DND-41 (cell line): ENCODE measurements at regions not wholly inside any gene's neighbourhood (a gene's known extent, or its start where the extent isn't known, plus 50 kb on each side); places are given as distances from the start of the nearest gene placed in this dataset.

ENCODE experiments used
- ATAC-seq: fragments of 200-7000 bp; cut with Tn5 transposase; 3 replicates; pipeline ENCODE4 v1.9.1; 2021; ENCODE audit warnings: low read depth; ENCODE audit not compliant: insufficient read depth
- DNase-seq: peaks from one replicate; pipeline ENCODE4 v3.0.0-alpha.2; 2020
- H2AFZ ChIP-seq: 2 replicates; pipeline ENCODE4 v1.6.0; 2012; ENCODE audit warnings: low read depth, low read length
- H3K27ac ChIP-seq: 2 replicates; pipeline ENCODE4 v1.5.1; 2012; ENCODE audit warnings: low read length, inconsistent platforms
- H3K27me3 ChIP-seq: fragments of 200-600 bp; sonication (generic); 2 replicates; pipeline ENCODE4 v1.6.0; 2012; ENCODE audit warnings: low read length, mild to moderate bottlenecking, inconsistent platforms; ENCODE audit not compliant: insufficient read depth, poor library complexity
- H3K36me3 ChIP-seq: 2 replicates; pipeline ENCODE4 v1.5.1; 2012; ENCODE audit warnings: low read length, inconsistent platforms; ENCODE audit not compliant: insufficient read depth
- H3K4me1 ChIP-seq: 2 replicates; pipeline ENCODE4 v1.5.1; 2012; ENCODE audit warnings: mild to moderate bottlenecking, low read length; ENCODE audit not compliant: insufficient read depth
- H3K4me2 ChIP-seq: 2 replicates; pipeline ENCODE4 v1.6.0; 2012; ENCODE audit warnings: mild to moderate bottlenecking, moderate library complexity, low read length, inconsistent platforms; ENCODE audit not compliant: insufficient read depth
- H3K4me3 ChIP-seq, 2 experiments: fragments of 200-600 bp in 1 of 2; shearing (Covaris generic) in 1 of 2; 2 replicates each; pipeline ENCODE4 v1.5.1; 2012 to 2016; ENCODE audit warnings: inconsistent platforms in 2 of 2, low read length in 2 of 2, mild to moderate bottlenecking in 2 of 2, low read depth in 1 of 2, moderate library complexity in 1 of 2
- H3K79me2 ChIP-seq: 2 replicates; pipeline ENCODE4 v1.6.0; 2012; ENCODE audit warnings: low read length, inconsistent platforms; ENCODE audit not compliant: insufficient read depth
- H3K9ac ChIP-seq: 2 replicates; pipeline ENCODE4 v1.6.0; 2012; ENCODE audit warnings: low read depth, mild to moderate bottlenecking, inconsistent platforms, low read length, moderate library complexity
- H3K9me3 ChIP-seq: 2 replicates; pipeline ENCODE4 v1.5.1; 2012; ENCODE audit warnings: low read length, moderate library complexity, mild to moderate bottlenecking, inconsistent platforms; ENCODE audit not compliant: insufficient read depth, severe bottlenecking
- H4K20me1 ChIP-seq: 2 replicates; pipeline ENCODE4 v1.6.0; 2012; ENCODE audit warnings: low read length; ENCODE audit not compliant: insufficient read depth
- EZH2 ChIP-seq: IDR thresholded peaks from 3 replicates; pipeline ENCODE4 v1.6.1; 2012; ENCODE audit warnings: borderline replicate concordance, low read depth, mild to moderate bottlenecking, moderate library complexity, low read length, inconsistent platforms; ENCODE audit not compliant: severe bottlenecking
- TF ChIP-seq, protein P1 (sequence below): IDR thresholded peaks from 2 replicates; pipeline ENCODE4 v1.5.1; 2012; ENCODE audit warnings: borderline replicate concordance, low read length, moderate library complexity, mild to moderate bottlenecking; ENCODE audit not compliant: poor library complexity, severe bottlenecking; ENCODE audit errors: extremely low read depth

DNA sequence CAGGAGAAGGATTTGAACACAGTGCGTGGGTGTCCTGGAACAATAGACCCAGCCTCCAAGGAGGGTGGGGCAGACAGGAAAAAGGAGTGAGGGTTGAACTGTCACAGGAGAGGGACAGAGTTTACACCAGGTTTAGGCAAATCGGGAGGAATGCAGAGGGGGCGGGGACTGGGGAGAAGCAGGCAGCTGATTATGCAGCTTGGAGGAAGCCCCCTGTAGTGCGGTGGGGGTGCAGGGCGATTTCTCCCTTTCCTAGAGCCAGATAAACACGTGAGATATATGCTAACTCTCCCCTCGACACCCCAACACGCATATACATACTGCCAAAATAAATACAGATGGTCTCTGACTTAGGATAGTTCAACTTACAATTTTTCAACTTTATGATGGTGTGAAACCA lies 108.6 kb upstream of the PRR20G start:
- no peaks in the 10 kb centered on the region for H3K27me3 ChIP-seq
- no peaks in the 10 kb centered on the region for H4K20me1 ChIP-seq

GRCh38 chr3:127395663-127396355 lies 108.0 kb upstream of the PRR20G start:
- Histone ChIP-seq H4K20me1 (no peaks in the 10 kb centered on the region), H3K4me1 (no peaks in the 10 kb centered on the region), H3K4me2 (no peak overlapping the region), H3K36me3 (no peaks in the 10 kb centered on the region), H3K27ac (no peak overlapping the region), H2AFZ (no peak overlapping the region), H3K9ac (no peak overlapping the region), H3K27me3 (no peaks in the 10 kb centered on the region), H3K9me3 (no peaks in the 10 kb centered on the region), H3K4me3 (no peak overlapping the region), H3K79me2 (no peaks in the 10 kb centered on the region)
- no peak for ATAC-seq
- TF ChIP-seq, protein P1, sequence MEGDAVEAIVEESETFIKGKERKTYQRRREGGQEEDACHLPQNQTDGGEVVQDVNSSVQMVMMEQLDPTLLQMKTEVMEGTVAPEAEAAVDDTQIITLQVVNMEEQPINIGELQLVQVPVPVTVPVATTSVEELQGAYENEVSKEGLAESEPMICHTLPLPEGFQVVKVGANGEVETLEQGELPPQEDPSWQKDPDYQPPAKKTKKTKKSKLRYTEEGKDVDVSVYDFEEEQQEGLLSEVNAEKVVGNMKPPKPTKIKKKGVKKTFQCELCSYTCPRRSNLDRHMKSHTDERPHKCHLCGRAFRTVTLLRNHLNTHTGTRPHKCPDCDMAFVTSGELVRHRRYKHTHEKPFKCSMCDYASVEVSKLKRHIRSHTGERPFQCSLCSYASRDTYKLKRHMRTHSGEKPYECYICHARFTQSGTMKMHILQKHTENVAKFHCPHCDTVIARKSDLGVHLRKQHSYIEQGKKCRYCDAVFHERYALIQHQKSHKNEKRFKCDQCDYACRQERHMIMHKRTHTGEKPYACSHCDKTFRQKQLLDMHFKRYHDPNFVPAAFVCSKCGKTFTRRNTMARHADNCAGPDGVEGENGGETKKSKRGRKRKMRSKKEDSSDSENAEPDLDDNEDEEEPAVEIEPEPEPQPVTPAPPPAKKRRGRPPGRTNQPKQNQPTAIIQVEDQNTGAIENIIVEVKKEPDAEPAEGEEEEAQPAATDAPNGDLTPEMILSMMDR, result no peak
- no peak for TF ChIP-seq EZH2
- no peak for DNase-seq

More for the DNA sequence above, 108.6 kb upstream of the PRR20G start:
- Histone ChIP-seq H2AFZ (no peak overlapping the region), H3K36me3 (no peaks in the 10 kb centered on the region), H3K27ac (no peak overlapping the region), H3K9me3 (no peaks in the 10 kb centered on the region), H3K4me3 (no peak overlapping the region), H3K9ac (no peak overlapping the region), H3K79me2 (no peaks in the 10 kb centered on the region), H3K4me2 (no peak overlapping the region), H3K4me1 (no peaks in the 10 kb centered on the region)
- ATAC-seq, result no peak
- TF ChIP-seq, protein P1, result no peak
- no peak for TF ChIP-seq EZH2
- no peak for DNase-seq

GRCh38 chr3:127394984-127395662 lies 107.3 kb upstream of the PRR20G start:
- no peaks in the 10 kb centered on the region for H3K79me2 ChIP-seq
- TF ChIP-seq, protein P1, result no peak
- TF ChIP-seq EZH2, result no peak

More at GRCh38 chr3:127394984-127395662, 107.3 kb upstream of the PRR20G start:
- no peak overlapping the region for H3K4me2 ChIP-seq
- H4K20me1 ChIP-seq, result no peaks in the 10 kb centered on the region
- H3K9me3 ChIP-seq, result no peaks in the 10 kb centered on the region
- no peak overlapping the region for H3K27ac ChIP-seq
- H3K27me3 ChIP-seq, result no peaks in the 10 kb centered on the region
- H3K4me3 ChIP-seq, result no peak overlapping the region
- H2AFZ ChIP-seq, result no peak overlapping the region
- no peaks in the 10 kb centered on the region for H3K4me1 ChIP-seq
- no peaks in the 10 kb centered on the region for H3K36me3 ChIP-seq
- DNase-seq (no peak), ATAC-seq (no peak)
- H3K9ac ChIP-seq, result no peak overlapping the region
